Ovary (tissue), 3 donors: ENCODE measurements at regions not wholly inside any gene's neighbourhood (a gene's known extent, or its start where the extent isn't known, plus 50 kb on each side); places are given as distances from the start of the nearest gene placed in this dataset.

Experiments
- POLR2A ChIP-seq: fragments of 450-650 bp; IDR thresholded peaks from one replicate; pipeline ENCODE4 v1.6.1; 2017; ENCODE audit warnings: antibody characterized with exemption, mild to moderate bottlenecking, moderate library complexity
- TF ChIP-seq, protein P1 (sequence below), 3 donors: fragments of 450-650 bp in 2 of 3; fragments of 200-600 bp in 1 of 3; IDR thresholded peaks; one replicate each; pipeline versions ENCODE4 v1.5.1 to v1.8.0; 2016 to 2022; ENCODE audit warnings: antibody characterized with exemption in 3 of 3, mild to moderate bottlenecking in 1 of 3
- donor health status: DM: no; HTN: no; CAD: no.

DNA sequence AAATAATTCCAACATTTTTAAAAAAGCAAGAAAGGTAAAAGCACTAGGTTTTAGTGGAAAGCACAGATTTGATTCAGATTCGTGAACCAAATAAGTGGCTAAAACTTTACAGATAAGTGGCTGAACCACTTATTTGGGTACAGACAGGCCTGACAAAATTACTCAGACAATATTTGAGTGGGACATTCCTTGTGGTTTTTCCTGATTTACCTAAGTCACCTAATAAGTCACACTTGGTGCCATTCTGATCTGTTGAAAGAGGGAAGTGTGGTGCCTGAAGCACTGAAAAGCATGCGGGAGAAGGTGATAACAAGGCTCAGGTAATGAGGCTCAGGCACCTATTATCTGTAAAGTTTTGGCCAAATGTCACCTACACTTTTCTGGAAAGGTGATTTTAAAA is 81.6 kb upstream of the CD55 start:
- TF ChIP-seq, protein P1, sequence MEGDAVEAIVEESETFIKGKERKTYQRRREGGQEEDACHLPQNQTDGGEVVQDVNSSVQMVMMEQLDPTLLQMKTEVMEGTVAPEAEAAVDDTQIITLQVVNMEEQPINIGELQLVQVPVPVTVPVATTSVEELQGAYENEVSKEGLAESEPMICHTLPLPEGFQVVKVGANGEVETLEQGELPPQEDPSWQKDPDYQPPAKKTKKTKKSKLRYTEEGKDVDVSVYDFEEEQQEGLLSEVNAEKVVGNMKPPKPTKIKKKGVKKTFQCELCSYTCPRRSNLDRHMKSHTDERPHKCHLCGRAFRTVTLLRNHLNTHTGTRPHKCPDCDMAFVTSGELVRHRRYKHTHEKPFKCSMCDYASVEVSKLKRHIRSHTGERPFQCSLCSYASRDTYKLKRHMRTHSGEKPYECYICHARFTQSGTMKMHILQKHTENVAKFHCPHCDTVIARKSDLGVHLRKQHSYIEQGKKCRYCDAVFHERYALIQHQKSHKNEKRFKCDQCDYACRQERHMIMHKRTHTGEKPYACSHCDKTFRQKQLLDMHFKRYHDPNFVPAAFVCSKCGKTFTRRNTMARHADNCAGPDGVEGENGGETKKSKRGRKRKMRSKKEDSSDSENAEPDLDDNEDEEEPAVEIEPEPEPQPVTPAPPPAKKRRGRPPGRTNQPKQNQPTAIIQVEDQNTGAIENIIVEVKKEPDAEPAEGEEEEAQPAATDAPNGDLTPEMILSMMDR (IDR thresholded peaks at IDR 0.05): no peak
- TF ChIP-seq POLR2A: no peak
